ENCODE measurements at regions not wholly inside any gene's neighbourhood (a gene's known extent, or its start where the extent isn't known, plus 50 kb on each side); places are given as distances from the start of the nearest gene placed in this dataset.

DNA sequence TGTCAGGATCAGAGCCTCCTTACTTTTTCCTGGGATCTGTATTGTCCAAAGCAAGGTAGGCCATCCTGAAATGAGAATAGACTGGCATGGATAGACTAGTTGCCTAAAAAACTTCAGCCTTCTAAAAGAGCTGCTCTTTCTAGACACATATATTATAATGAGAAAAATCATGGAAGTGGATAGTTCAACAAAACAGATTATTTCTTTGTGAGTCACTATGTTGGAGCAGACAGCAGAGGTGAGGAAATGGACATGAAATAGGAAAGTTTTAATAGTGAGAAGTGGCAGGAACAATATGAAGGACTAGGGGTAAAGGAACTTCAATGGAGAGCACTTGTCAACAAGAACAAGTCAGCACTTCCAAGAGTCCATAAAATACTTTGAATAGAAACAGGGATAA is 101.9 kb upstream of the ANO3 start:
- Histone ChIP-seq H3K36me3 (ENCODE audit: control insufficient read depth, insufficient read depth, low read length) (no peaks in the 10 kb centered on the region), H3K27me3 (ENCODE audit: control insufficient read depth, insufficient read depth, low read length) (no peaks in the 10 kb centered on the region), H3K4me3 (ENCODE audit: low read depth, low read length) (no peak overlapping the region)
- ChIA-PET POLR2A (no interaction called here), CTCF (interaction anchor here (0.6 to 4.3 kb wide), 2 partner anchors 205 to 248 kb away, joined by 3 to 54 read pairs; no protein-coding TSS in a partner anchor)
- TF ChIP-seq, protein P1, sequence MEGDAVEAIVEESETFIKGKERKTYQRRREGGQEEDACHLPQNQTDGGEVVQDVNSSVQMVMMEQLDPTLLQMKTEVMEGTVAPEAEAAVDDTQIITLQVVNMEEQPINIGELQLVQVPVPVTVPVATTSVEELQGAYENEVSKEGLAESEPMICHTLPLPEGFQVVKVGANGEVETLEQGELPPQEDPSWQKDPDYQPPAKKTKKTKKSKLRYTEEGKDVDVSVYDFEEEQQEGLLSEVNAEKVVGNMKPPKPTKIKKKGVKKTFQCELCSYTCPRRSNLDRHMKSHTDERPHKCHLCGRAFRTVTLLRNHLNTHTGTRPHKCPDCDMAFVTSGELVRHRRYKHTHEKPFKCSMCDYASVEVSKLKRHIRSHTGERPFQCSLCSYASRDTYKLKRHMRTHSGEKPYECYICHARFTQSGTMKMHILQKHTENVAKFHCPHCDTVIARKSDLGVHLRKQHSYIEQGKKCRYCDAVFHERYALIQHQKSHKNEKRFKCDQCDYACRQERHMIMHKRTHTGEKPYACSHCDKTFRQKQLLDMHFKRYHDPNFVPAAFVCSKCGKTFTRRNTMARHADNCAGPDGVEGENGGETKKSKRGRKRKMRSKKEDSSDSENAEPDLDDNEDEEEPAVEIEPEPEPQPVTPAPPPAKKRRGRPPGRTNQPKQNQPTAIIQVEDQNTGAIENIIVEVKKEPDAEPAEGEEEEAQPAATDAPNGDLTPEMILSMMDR (IDR thresholded peaks at IDR 0.05; ENCODE audit: insufficient read depth, low read depth, low read length): no peak
- no peak for DNase-seq (ENCODE audit: low read depth)

DNA sequence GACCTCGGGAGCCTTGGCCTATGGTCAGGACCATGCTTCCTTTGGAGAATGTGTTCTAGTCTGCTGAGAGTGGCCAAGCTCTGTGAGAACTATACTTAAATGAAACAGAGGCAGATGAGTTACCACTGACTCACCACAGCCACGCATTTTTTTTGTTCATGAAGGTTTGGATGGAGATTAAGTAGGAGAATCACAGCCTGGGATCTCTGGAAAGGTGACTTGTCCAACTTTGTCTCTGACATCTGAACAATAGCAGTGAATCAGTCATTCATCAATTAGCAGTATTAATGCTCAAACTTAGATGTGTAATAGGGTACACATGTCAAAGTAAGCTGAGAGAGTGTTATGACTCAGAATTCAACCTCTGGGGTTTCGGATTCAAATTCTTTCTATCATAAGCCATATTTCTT is 100.7 kb upstream of the ANO3 start:
- CTCF ChIA-PET: interaction anchor here (0.6 to 4.3 kb wide), 2 partner anchors 9 to 249 kb away, joined by 4 to 54 read pairs; no protein-coding TSS in a partner anchor
- Histone ChIP-seq H3K4me3 (ENCODE audit: low read depth, low read length) (no peak overlapping the region), H3K27me3 (ENCODE audit: control insufficient read depth, insufficient read depth, low read length) (no peaks in the 10 kb centered on the region), H3K36me3 (ENCODE audit: control insufficient read depth, insufficient read depth, low read length) (no peaks in the 10 kb centered on the region)
- TF ChIP-seq, protein P1 (IDR thresholded peaks at IDR 0.05; ENCODE audit: insufficient read depth, low read depth, low read length): no peak
- POLR2A ChIA-PET: no interaction called here
- DNase-seq (ENCODE audit: low read depth): no peak

DNA sequence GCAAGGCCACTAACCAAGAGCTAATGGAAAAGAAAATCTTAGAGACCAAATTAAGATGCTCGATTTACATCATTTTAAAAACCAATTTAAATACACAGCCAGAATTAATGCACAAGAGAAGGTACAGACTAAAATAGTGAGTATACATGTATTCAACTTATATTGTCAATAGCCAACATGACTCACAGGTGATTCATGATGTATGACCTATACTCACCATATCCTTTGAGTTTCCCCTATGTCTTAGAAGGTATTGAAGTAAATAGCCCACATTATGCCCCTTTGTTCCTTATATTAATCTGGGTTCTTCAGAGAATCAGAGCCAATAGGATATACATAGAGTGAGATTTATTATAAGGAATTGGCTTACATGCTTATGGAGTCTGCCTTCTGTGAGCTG is 97.5 kb upstream of the ANO3 start:
- POLR2A ChIA-PET: no interaction called here
- no peaks in the 10 kb centered on the region for H3K36me3 ChIP-seq (ENCODE audit: control insufficient read depth, insufficient read depth, low read length)
- no peaks in the 10 kb centered on the region for H3K27me3 ChIP-seq (ENCODE audit: control insufficient read depth, insufficient read depth, low read length)
- CTCF ChIA-PET: no interaction called here
- no peak overlapping the region for H3K4me3 ChIP-seq (ENCODE audit: low read depth, low read length)
- TF ChIP-seq, protein P1 (IDR thresholded peaks at IDR 0.05; ENCODE audit: insufficient read depth, low read depth, low read length): no peak
- no peak for DNase-seq (ENCODE audit: low read depth)

GRCh38 chr11:26243426-26243825 is 88.5 kb upstream of the ANO3 start:
- POLR2A ChIA-PET: no interaction called here
- TF ChIP-seq, protein P1 (IDR thresholded peaks at IDR 0.05; ENCODE audit: insufficient read depth, low read depth, low read length): no peak
- Histone ChIP-seq H3K4me3 (ENCODE audit: low read depth, low read length) (no peak overlapping the region), H3K36me3 (ENCODE audit: control insufficient read depth, insufficient read depth, low read length) (no peaks in the 10 kb centered on the region), H3K27me3 (ENCODE audit: control insufficient read depth, insufficient read depth, low read length) (no peaks in the 10 kb centered on the region)
- no peak for DNase-seq (ENCODE audit: low read depth)
- CTCF ChIA-PET: interaction anchor here (1.5 kb wide), 1 partner anchor 261 kb away, joined by 3 read pairs; no protein-coding TSS in a partner anchor

- Histone ChIP-seq H3K27me3 (ENCODE audit: control insufficient read depth, insufficient read depth, low read length) (no peaks in the 10 kb centered on the region), H3K36me3 (ENCODE audit: control insufficient read depth, insufficient read depth, low read length) (no peaks in the 10 kb centered on the region), H3K4me3 (ENCODE audit: low read depth, low read length) (no peak overlapping the region)
- CTCF ChIA-PET: no interaction called here
- POLR2A ChIA-PET: no interaction called here
- no peak for DNase-seq (ENCODE audit: low read depth)
- TF ChIP-seq, protein P1 (IDR thresholded peaks at IDR 0.05; ENCODE audit: insufficient read depth, low read depth, low read length): no peak
These were observed 87.7 kb upstream of the ANO3 start for GRCh38 chr11:26244207-26244606.
